GM12892 (cell line): ENCODE measurements at regions not wholly inside any gene's neighbourhood (a gene's known extent, or its start where the extent isn't known, plus 50 kb on each side); places are given as distances from the start of the nearest gene placed in this dataset.
A peak's percentile ranks its signal among the peaks of the same experiment; 100 is the strongest.

Source experiments
- DNase-seq: peaks from one replicate; pipeline ENCODE4 v3.0.0; 2011; ENCODE audit not compliant: insufficient read length
- FAIRE-seq: peaks from 2 replicates; lab custom pipeline; 2011; peaks lifted over from hg19 to GRCh38; lab: Jason Lieb, UNC
- POLR2A ChIP-seq: IDR thresholded peaks from 2 replicates; pipeline ENCODE4 v1.6.1; 2011; ENCODE audit warnings: low read depth, low read length, control low read depth
- POLR2AphosphoS5 ChIP-seq: IDR thresholded peaks from 2 replicates; pipeline ENCODE4 v1.6.1; 2011; ENCODE audit warnings: low read depth, low read length, control low read depth
- TAF1 ChIP-seq: IDR thresholded peaks from 2 replicates; pipeline ENCODE4 v1.6.1; 2011; ENCODE audit warnings: low read depth, mild to moderate bottlenecking, control low read depth, low read length, borderline replicate concordance

GRCh38 chr5:159550951-159551350 is 220.7 kb upstream of the IL12B start:
- DNase-seq = no peak
- TF ChIP-seq POLR2AphosphoS5 (no peak), TAF1 (no peak), POLR2A (no peak)
- FAIRE-seq = no peak

DNA sequence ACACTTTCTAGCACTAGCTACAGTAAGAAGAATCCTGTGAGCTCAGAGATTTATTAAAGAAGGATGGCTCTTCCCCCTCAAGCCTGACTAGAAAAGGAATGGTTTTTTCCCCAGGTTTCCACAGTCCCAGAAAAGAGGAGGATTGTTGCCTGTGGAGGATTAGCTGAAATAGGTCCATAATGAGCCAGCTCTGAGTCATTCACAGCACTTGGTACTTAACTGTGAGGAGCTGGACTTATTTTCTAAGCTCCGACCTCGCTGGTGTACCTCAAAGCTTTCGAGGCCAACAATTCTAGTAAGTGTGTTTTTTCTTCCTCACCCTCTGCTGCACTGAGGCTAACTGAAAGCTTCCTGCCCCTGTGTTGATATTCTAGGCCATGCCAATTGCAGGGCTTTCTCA is 222.5 kb upstream of the IL12B start:
- TF ChIP-seq TAF1 = no peak
- TF ChIP-seq POLR2AphosphoS5 = no peak
- FAIRE-seq (no peak), DNase-seq (no peak)

GRCh38 chr5:159553792-159554191 is 223.5 kb upstream of the IL12B start:
- TF ChIP-seq TAF1 (no peak), POLR2AphosphoS5 (no peak), POLR2A (no peak)

GRCh38 chr5:159555084-159555483 is 224.8 kb upstream of the IL12B start:
- no peak for TF ChIP-seq POLR2A
- no peak for TF ChIP-seq POLR2AphosphoS5
- no peak for TF ChIP-seq TAF1
- peak; percentile 51 for FAIRE-seq
- DNase-seq = no peak

More at GRCh38 chr5:159553792-159554191, 223.5 kb upstream of the IL12B start:
- FAIRE-seq (no peak), DNase-seq (no peak)

- FAIRE-seq = no peak
- DNase-seq = no peak
- no peak for TF ChIP-seq POLR2A
- TF ChIP-seq POLR2AphosphoS5 = no peak
- TF ChIP-seq TAF1 = no peak
Observed at GRCh38 chr5:159559337-159559736, 229.1 kb upstream of the IL12B start.

DNA sequence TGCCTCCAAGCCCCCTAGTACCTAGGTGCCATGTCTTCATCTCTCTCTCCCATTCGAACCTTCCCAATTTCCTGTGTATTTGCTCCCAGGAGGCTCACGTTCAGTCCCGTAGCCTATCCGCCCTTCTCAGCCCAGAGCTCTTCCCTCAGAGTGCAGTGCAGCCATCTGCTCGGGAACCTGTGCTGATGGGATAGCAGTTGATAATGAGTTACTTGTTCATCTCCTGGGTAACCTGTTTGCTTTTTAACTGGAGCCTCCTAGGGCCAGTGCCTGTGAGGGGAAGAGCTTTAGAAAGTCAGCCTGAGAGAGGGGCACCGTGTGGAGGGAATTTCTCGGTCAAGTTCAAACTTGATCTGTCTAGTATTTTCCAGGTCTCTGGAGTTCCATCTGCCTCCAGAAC is 229.8 kb upstream of the IL12B start:
- no peak for DNase-seq
- no peak for FAIRE-seq
- TF ChIP-seq POLR2A (no peak), TAF1 (no peak), POLR2AphosphoS5 (no peak)

GRCh38 chr5:159564031-159564430 is 233.7 kb upstream of the IL12B start:
- TF ChIP-seq POLR2A = no peak
- no peak for DNase-seq
- no peak for FAIRE-seq

DNA sequence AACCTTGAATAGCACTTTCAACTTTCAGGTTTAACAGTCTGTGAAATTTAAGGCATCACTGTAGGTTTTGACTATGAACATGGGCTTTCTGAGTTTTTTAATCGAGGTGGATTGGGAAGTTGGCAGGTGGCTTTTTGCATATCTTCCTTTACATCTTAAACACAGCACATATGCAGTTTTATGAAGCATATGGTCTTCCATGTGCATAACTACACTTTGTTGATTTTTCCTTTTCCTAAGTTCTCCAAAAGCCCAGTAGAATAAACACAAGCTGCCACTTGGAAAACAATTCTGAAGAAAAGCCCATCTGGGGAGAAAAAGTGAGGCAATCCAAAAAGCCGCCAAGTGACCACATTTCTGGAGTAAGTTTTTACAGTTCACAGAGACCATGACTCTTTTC is 236.5 kb upstream of the IL12B start:
- FAIRE-seq (no peak), DNase-seq (no peak)
- no peak for TF ChIP-seq POLR2AphosphoS5
- TF ChIP-seq TAF1 = no peak
- TF ChIP-seq POLR2A = no peak

- no peak for FAIRE-seq
- TF ChIP-seq POLR2AphosphoS5 (no peak), POLR2A (no peak), TAF1 (no peak)
- no peak for DNase-seq
Observed at GRCh38 chr5:159567461-159567860, 237.2 kb upstream of the IL12B start.

GRCh38 chr5:159571501-159572244 is 241.4 kb upstream of the IL12B start:
- TF ChIP-seq POLR2AphosphoS5 = no peak
- no peak for TF ChIP-seq TAF1
- no peak for TF ChIP-seq POLR2A
- FAIRE-seq (no peak), DNase-seq (no peak)

- FAIRE-seq (no peak), DNase-seq (no peak)
- no peak for TF ChIP-seq POLR2AphosphoS5
- no peak for TF ChIP-seq POLR2A
- TF ChIP-seq TAF1 = no peak
Observed at GRCh38 chr5:159576902-159577301, 246.6 kb upstream of the IL12B start.

DNA sequence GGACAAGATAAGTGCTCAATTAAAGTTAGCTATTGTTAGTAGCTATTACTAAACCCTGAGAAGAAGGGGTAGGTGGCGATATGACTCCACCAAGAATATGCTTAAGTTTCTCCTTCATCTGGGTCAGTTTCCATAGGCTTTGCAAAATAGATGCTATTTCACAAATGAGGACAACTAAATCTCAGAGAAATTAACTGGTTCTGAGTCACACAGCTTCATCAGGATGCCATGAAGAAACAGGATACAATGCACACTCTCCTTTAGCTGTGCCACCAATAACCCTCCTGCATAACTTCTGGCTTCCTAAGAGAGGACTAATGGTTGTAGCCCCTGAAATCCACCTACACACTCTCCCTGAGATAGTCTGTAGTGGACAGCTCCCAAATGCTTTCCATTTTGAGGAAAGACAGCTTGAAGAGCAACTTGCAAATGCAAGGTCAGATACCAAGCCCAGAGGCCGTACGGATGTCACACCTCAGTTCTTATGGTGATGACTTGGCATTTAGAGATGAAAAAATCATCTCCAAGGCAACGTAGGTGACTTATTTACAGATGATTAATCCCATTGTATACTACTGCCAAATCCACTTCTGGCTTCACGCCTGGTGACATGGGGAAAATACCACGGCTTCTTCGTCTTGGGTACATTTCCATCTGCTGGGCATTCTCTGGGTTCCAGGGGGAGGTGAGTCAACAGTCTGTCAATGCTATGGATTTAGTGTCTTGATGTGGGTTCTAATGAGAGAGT is 251.4 kb upstream of the IL12B start:
- FAIRE-seq (no peak), DNase-seq (no peak)
- no peak for TF ChIP-seq TAF1
- TF ChIP-seq POLR2AphosphoS5 = no peak
- TF ChIP-seq POLR2A = no peak
